NCI-H1092 treated with DMSO at 0.1 percent for 48 hours (cell line): ENCODE measurements at regions not wholly inside any gene's neighbourhood (a gene's known extent, or its start where the extent isn't known, plus 50 kb on each side); places are given as distances from the start of the nearest gene placed in this dataset.
"Not testable (repeated sequence)": the region's sequence is repeated elsewhere in the genome, so short reads cannot be mapped to it uniquely, and the experiment has no call there.

Source experiments
- DNase-seq: peaks from one replicate; lab custom pipeline; 2025; lab: John Stamatoyannopoulos, UW

- DNase-seq, result no peak
Observed at GRCh38 chr4:20046931-20047677, 204.6 kb upstream of the SLIT2 start.

GRCh38 chr4:20046179-20046578 lies 205.5 kb upstream of the SLIT2 start:
- no peak for DNase-seq

- DNase-seq, result no peak
Observed at GRCh38 chr4:20044966-20045365, 206.7 kb upstream of the SLIT2 start.

- DNase-seq, result no peak
Observed at GRCh38 chr4:20044502-20044911, 207.2 kb upstream of the SLIT2 start.

GRCh38 chr4:20043991-20044390 lies 207.7 kb upstream of the SLIT2 start:
- DNase-seq, result no peak

- DNase-seq, result no peak
Observed at GRCh38 chr4:20042769-20043168, 208.9 kb upstream of the SLIT2 start.

- no peak for DNase-seq
Observed at GRCh38 chr4:20041839-20042407, 209.8 kb upstream of the SLIT2 start.

GRCh38 chr4:20037745-20038144 lies 214.0 kb upstream of the SLIT2 start:
- DNase-seq, result no peak

GRCh38 chr4:20030108-20030507 lies 221.6 kb upstream of the SLIT2 start:
- DNase-seq, result no peak

- no peak for DNase-seq
Observed at GRCh38 chr4:20028645-20029044, 223.1 kb upstream of the SLIT2 start.

- no peak for DNase-seq
Observed at GRCh38 chr4:20026456-20026855, 225.2 kb upstream of the SLIT2 start.

GRCh38 chr4:20022471-20022870 lies 229.2 kb upstream of the SLIT2 start:
- no peak for DNase-seq

GRCh38 chr4:20020056-20020455 lies 231.6 kb upstream of the SLIT2 start:
- DNase-seq, result no peak

- no peak for DNase-seq
Observed at GRCh38 chr4:20019310-20020015, 232.2 kb upstream of the SLIT2 start.

GRCh38 chr4:20017777-20018115 lies 234.0 kb upstream of the SLIT2 start:
- peak; percentile 33 for DNase-seq

- DNase-seq, result peak; percentile 24
Observed at GRCh38 chr4:20017070-20017776, 234.5 kb upstream of the SLIT2 start.

- no peak for DNase-seq
Observed at GRCh38 chr4:20015636-20016224, 236.0 kb upstream of the SLIT2 start.

- DNase-seq, result not testable (repeated sequence)
Observed at GRCh38 chr4:20003836-20004558, 247.7 kb upstream of the SLIT2 start.

GRCh38 chr4:19999775-20000414 lies 251.8 kb upstream of the SLIT2 start:
- peak; percentile 1 for DNase-seq

GRCh38 chr4:19999276-19999675 lies 252.4 kb upstream of the SLIT2 start:
- DNase-seq, result no peak

GRCh38 chr4:19993242-19993641 lies 258.5 kb upstream of the SLIT2 start:
- DNase-seq, result no peak
